HEK293 (cell line): ENCODE measurements at regions not wholly inside any gene's neighbourhood (a gene's known extent, or its start where the extent isn't known, plus 50 kb on each side); places are given as distances from the start of the nearest gene placed in this dataset.
"Not testable (repeated sequence)": the region's sequence is repeated elsewhere in the genome, so short reads cannot be mapped to it uniquely, and the experiment has no call there.

ENCODE experiments used
- CTCF ChIA-PET: fragments of 350-600 bp; formaldehyde crosslinking; extraction: SDS; loops from one replicate; lab custom pipeline; 2021; ENCODE audit warnings: antibody characterized with exemption; lab: Yijun Ruan, JAX
- POLR2A ChIA-PET: fragments of 300-600 bp; formaldehyde crosslinking; extraction: SDS; loops from one replicate; lab custom pipeline; 2020; ENCODE audit warnings: antibody characterized with exemption, inconsistent platforms; lab: Yijun Ruan, JAX
- H3K27ac ChIP-seq: fragments of 200-500 bp; sonication (Bioruptor generic); 2 replicates; pipeline ENCODE4 v1.5.1; 2014; ENCODE audit warnings: low read depth, low read length, control low read depth, inconsistent platforms; ENCODE audit errors: extremely low read depth
- H3K36me3 ChIP-seq, 2 experiments: fragments of 200-500 bp in 1 of 2; sonication (Bioruptor generic) in 1 of 2; 1 replicate in 1 of 2; 2 replicates in 1 of 2; pipeline ENCODE4 v1.5.1; 2014 to 2017; ENCODE audit warnings: inconsistent platforms in 2 of 2, low read length in 2 of 2; ENCODE audit not compliant: control insufficient read depth in 2 of 2, insufficient read depth in 1 of 2
- H3K4me1 ChIP-seq: fragments of 200-500 bp; sonication (Bioruptor generic); 2 replicates; pipeline ENCODE4 v1.5.1; 2014; ENCODE audit warnings: mild to moderate bottlenecking, low read length, inconsistent platforms; ENCODE audit not compliant: control insufficient read depth, insufficient read depth
- H3K4me3 ChIP-seq: 2 replicates; pipeline ENCODE4 v1.5.1; 2011; ENCODE audit warnings: low read depth, mild to moderate bottlenecking, control low read depth, low read length, moderate library complexity
- H3K9me3 ChIP-seq: fragments of 200-500 bp; sonication (Bioruptor generic); 2 replicates; pipeline ENCODE4 v1.5.1; 2014; ENCODE audit warnings: low read depth, low read length, inconsistent platforms; ENCODE audit not compliant: control insufficient read depth, insufficient read depth
- ATF2 ChIP-seq: fragments of 450-650 bp; formaldehyde crosslinking; IDR thresholded peaks from 2 replicates; pipeline ENCODE4 v1.5.1; 2016; ENCODE audit warnings: missing biosample characterization, missing genetic modification characterization, low read depth
- KLF8 ChIP-seq: fragments of 450-650 bp; formaldehyde crosslinking; IDR thresholded peaks from 2 replicates; pipeline ENCODE4 v1.5.1; 2016; ENCODE audit warnings: missing biosample characterization, missing genetic modification characterization
- ZBTB21 ChIP-seq: fragments of 450-650 bp; formaldehyde crosslinking; IDR thresholded peaks from 2 replicates; pipeline ENCODE4 v1.5.1; 2017; ENCODE audit warnings: missing biosample characterization, missing genetic modification characterization
- ZBTB26 ChIP-seq: fragments of 450-650 bp; formaldehyde crosslinking; optimal IDR thresholded peaks from 2 replicates; pipeline ENCODE3; 2016; ENCODE audit warnings: missing biosample characterization, mild to moderate bottlenecking, missing genetic modification characterization
- ZNF514 ChIP-seq: fragments of 450-650 bp; formaldehyde crosslinking; IDR thresholded peaks from 2 replicates; pipeline ENCODE4 v1.5.1; 2016; ENCODE audit warnings: missing biosample characterization, missing genetic modification characterization

- H3K27ac ChIP-seq, CTCF ChIA-PET, H3K36me3 ChIP-seq, H3K4me1 ChIP-seq, POLR2A ChIA-PET, H3K9me3 ChIP-seq, H3K4me3 ChIP-seq: not testable (repeated sequence)
These were observed 2142.4 kb upstream of the DEFB115 start for GRCh38 chr20:29115097-29115496.

- H3K36me3 ChIP-seq, result no peaks in the 10 kb centered on the region
- POLR2A ChIA-PET, result no interaction called here
- H3K27ac ChIP-seq, result no peak overlapping the region
- H3K9me3 ChIP-seq, result no peaks in the 10 kb centered on the region
- H3K4me1 ChIP-seq, result no peaks in the 10 kb centered on the region
- H3K4me3 ChIP-seq, result no peak overlapping the region
- TF ChIP-seq ZBTB26 (no peak), ZNF514 (no peak), KLF8 (tag by site-specific recombination) (no peak)
- TF ChIP-seq, all 188 proteins: peak for 0
- CTCF ChIA-PET, result no interaction called here
These were observed 2138.3 kb upstream of the DEFB115 start for GRCh38 chr20:29119141-29119540.

- CTCF ChIA-PET, result interaction anchor here (0.7 kb wide), 2 partner anchors 50 to 669 kb away, joined by 3 read pairs; no protein-coding TSS in a partner anchor
- H3K36me3 ChIP-seq, H3K27ac ChIP-seq, POLR2A ChIA-PET, H3K4me1 ChIP-seq, H3K4me3 ChIP-seq, H3K9me3 ChIP-seq: not testable (repeated sequence)
These were observed 2137.8 kb upstream of the DEFB115 start for GRCh38 chr20:29119684-29120083.

GRCh38 chr20:29120088-29120487 lies 2137.4 kb upstream of the DEFB115 start:
- H3K4me3 ChIP-seq, H3K4me1 ChIP-seq, H3K9me3 ChIP-seq, H3K27ac ChIP-seq, H3K36me3 ChIP-seq, POLR2A ChIA-PET: not testable (repeated sequence)
- CTCF ChIA-PET, result interaction anchor here (0.7 kb wide), 2 partner anchors 50 to 668 kb away, joined by 3 read pairs; no protein-coding TSS in a partner anchor
- TF ChIP-seq ZBTB21 (tag by site-specific recombination) (peak; percentile 77), ATF2 (tag by site-specific recombination) (peak; percentile 91)

GRCh38 chr20:29120575-29120974 lies 2136.9 kb upstream of the DEFB115 start:
- H3K9me3 ChIP-seq, H3K27ac ChIP-seq, H3K4me1 ChIP-seq, H3K4me3 ChIP-seq, H3K36me3 ChIP-seq, POLR2A ChIA-PET, CTCF ChIA-PET: not testable (repeated sequence)

- CTCF ChIA-PET, H3K36me3 ChIP-seq, POLR2A ChIA-PET, H3K4me1 ChIP-seq, H3K27ac ChIP-seq, H3K9me3 ChIP-seq, H3K4me3 ChIP-seq: not testable (repeated sequence)
These were observed 2134.7 kb upstream of the DEFB115 start for GRCh38 chr20:29122784-29123183.
